Coronary artery (tissue), 2 donors: ENCODE measurements at regions not wholly inside any gene's neighbourhood (a gene's known extent, or its start where the extent isn't known, plus 50 kb on each side); places are given as distances from the start of the nearest gene placed in this dataset.

Experiments used
- DNase-seq: peaks from one replicate; pipeline ENCODE4 v3.0.0-alpha.2; 2017; ENCODE audit warnings: low spot score
- H3K27ac ChIP-seq, 2 donors: fragments of 200-600 bp; sonication (generic); one replicate each; pipeline ENCODE4 v1.5.1; 2016 to 2019
- H3K4me3 ChIP-seq: fragments of 200-600 bp; sonication (generic); 2 replicates; pipeline ENCODE4 v1.5.1; 2016; ENCODE audit warnings: mild to moderate bottlenecking, moderate library complexity
- TF ChIP-seq, protein P1 (sequence below): fragments of 200-600 bp; sonication (generic); IDR thresholded peaks from one replicate; pipeline ENCODE4 v1.5.1; 2019; ENCODE audit warnings: antibody characterized with exemption

DNA sequence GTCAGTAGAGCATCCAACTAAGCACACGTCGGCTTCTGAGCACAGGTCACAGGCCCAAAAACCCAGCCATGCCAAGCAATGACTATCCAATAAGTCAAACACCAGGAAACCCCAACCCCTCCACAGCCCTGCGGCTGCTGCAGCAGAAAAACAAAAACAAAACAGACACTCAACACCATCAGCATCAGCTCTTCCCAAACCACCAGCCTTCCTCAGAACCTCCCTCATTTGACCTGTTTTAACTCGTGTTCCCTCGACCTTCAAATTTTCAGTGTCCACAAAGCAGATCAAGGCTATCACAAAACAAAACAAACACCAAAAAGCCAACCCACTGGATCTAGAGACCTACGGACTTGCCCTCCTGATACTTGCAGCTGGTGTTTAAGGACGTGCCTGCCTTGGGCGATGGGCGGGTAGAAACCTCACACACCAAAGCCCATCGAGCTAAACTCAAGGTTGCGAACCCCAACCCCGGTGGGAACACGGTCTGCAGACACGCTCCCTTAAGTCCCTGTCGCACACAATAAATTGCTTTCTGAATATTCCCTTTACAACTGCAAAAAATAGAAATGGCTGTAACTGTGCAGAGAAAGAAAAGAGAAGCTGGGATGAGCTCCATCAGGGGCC is 247.1 kb upstream of the ANKRD55 start:
- no peak for DNase-seq
- H3K4me3 ChIP-seq, result peak overlapping the region; percentile 78

DNA sequence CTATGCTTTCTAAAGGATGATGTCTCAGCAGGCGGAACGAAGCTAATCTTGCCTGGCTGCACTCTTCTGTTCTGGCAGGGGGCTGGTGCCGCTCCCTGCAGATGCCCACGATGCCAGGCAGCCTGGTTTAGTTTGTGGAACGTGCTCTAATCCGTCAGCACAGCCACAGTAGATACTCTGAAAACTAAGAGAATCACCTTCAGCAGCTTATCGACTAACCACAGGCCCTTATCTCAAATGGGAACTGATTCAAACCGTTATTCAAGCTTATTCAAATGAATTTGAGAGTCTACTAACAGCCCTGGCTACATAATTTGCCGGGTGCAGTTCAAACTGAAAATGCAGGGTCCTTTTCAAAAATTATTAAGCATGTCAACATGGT is 246.6 kb upstream of the ANKRD55 start:
- peak overlapping the region; percentile 91 to 94 for H3K27ac ChIP-seq
- DNase-seq, result no peak

More for the DNA sequence above, 247.1 kb upstream of the ANKRD55 start:
- peak overlapping the region; percentile 91 to 94 for H3K27ac ChIP-seq
- TF ChIP-seq, protein P1, sequence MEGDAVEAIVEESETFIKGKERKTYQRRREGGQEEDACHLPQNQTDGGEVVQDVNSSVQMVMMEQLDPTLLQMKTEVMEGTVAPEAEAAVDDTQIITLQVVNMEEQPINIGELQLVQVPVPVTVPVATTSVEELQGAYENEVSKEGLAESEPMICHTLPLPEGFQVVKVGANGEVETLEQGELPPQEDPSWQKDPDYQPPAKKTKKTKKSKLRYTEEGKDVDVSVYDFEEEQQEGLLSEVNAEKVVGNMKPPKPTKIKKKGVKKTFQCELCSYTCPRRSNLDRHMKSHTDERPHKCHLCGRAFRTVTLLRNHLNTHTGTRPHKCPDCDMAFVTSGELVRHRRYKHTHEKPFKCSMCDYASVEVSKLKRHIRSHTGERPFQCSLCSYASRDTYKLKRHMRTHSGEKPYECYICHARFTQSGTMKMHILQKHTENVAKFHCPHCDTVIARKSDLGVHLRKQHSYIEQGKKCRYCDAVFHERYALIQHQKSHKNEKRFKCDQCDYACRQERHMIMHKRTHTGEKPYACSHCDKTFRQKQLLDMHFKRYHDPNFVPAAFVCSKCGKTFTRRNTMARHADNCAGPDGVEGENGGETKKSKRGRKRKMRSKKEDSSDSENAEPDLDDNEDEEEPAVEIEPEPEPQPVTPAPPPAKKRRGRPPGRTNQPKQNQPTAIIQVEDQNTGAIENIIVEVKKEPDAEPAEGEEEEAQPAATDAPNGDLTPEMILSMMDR, result no peak

DNA sequence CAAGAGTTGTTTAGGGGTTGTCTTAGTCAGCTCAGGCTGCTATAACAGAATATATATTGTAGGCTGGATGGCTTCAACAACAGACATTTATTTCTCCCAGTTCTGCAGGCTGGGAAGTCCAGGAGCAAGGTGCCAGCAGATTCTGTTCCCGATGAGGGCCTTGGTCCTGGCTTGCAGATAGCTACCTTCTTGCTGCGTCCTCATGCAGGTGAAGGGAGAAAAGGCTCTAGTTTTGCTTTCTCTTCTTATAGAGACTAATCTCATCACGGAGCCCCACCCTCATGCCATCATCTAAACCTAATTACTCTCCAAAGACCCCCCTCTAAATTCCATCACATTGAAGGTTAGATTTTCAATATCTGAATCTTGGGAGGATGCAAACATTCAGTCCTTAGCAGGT is 246.0 kb upstream of the ANKRD55 start:
- Histone ChIP-seq H3K4me3 (no peak overlapping the region), H3K27ac (peak overlapping the region in 1 of 2 donors; percentile 91)
- TF ChIP-seq, protein P1, result no peak
- no peak for DNase-seq

More for the DNA sequence above, 246.6 kb upstream of the ANKRD55 start:
- peak overlapping the region; percentile 78 for H3K4me3 ChIP-seq
- TF ChIP-seq, protein P1, result no peak

DNA sequence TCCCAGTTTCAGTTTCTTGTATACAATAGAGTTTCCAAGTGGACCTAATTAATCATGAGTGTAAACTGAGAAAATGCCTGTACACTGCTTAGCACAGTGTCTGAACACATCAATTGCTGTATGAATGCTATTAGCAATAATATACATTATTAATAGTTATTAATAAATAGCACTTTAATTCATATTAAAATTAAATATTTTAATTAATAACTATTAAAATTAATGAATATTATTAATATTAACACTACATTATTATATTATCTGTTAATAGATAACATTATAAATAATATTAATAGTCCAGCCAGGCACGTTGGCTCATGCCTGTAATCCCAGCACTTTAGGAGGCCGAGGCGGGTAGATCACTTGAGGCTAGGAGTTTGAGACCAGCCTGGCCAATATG is 244.9 kb upstream of the ANKRD55 start:
- no peak for DNase-seq
- TF ChIP-seq, protein P1, result no peak
- H3K4me3 ChIP-seq, result no peak overlapping the region
- no peak overlapping the region for H3K27ac ChIP-seq

DNA sequence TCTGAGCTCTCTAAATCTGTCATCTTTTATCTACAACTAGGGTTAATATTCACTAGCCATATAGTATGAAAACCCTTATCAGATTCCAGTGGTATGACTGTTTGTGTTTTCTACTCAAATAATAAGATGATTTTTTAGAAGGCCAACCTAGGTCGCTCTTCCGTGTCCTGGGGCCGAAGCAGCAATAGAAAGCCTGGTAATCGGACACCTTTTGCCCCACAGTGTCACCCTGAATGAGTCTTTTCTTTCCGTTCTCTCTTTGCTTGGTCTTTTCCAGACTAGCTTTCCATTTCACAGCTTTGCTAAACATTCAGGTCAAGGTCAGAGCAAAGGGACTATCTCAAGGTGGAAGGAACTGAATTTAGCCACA is 243.3 kb upstream of the ANKRD55 start:
- peak; percentile 9 for DNase-seq
- H3K27ac ChIP-seq, result no peak overlapping the region
- TF ChIP-seq, protein P1, result no peak
- H3K4me3 ChIP-seq, result no peak overlapping the region

DNA sequence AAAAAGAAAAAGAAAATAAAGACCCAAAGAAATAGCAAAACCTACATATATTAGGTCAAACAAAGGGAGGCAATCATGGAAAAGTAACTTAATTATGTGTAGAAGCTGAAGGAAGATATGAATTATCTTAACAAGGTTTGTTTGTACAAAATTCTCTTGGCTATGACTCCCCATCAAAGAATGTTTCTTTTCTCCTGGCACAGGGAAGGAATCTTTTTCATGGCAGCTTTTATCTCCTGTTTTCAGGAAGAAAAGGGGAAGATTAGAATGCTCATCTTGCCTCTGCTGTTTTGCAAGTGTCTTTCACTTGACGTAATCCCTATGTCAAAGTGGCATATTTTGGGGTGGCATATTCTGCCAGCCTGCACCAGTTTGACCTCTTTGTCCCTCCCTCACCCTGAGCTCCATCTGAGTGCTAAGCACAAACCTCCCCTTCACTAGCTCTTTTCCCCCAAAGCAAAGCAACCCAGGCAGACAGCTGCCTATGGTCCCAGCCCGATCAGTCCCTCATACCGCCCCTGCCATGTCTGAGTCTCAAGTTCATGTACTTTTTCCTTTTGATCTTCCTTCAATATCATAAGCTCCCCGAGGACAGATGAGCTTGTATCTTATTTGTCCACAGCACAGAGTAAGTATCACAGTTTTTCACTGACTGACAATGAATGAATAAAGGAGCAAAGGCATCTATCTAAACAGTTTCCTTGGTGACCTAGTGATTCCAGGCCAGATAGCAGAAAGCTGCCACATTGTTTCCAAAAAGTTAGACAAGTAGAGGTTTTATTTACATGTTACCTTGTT is 242.8 kb upstream of the ANKRD55 start:
- Histone ChIP-seq H3K27ac (no peak overlapping the region), H3K4me3 (no peak overlapping the region)
- TF ChIP-seq, protein P1, result no peak
- peak; percentile 43 for DNase-seq

DNA sequence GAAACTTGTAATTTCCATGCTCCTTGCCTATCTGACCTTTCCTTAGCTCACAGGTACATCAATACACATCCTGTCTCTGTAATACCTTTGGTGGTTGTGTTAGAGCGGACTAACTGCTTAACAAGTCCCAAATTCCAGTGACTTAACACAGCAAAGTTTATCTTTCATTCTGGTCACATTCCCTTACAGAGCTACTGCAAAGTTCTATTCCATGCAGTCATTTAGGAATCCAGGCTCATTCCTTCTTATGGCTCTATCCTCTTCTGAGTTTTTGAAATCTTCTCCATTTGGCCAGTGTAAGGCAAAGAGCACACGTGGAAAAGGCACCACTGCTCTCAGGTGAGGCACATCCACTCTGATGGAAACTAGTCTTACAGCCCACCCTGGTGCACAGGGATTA is 238.6 kb upstream of the ANKRD55 start:
- H3K27ac ChIP-seq, result no peak overlapping the region
- no peak for DNase-seq
- TF ChIP-seq, protein P1, result no peak
- no peak overlapping the region for H3K4me3 ChIP-seq
